Suprapubic skin (tissue), 4 donors: ENCODE measurements at regions not wholly inside any gene's neighbourhood (a gene's known extent, or its start where the extent isn't known, plus 50 kb on each side); places are given as distances from the start of the nearest gene placed in this dataset.

ENCODE experiments used
- DNase-seq, 2 donors: peaks; one replicate each; pipeline ENCODE4 v3.0.0-alpha.2; 2019; ENCODE audit warnings: low spot score in 2 of 2
- H3K27ac ChIP-seq: fragments of 200-600 bp; sonication (generic); one replicate; pipeline ENCODE4 v1.5.1; 2019
- H3K27me3 ChIP-seq: fragments of 200-600 bp; sonication (generic); one replicate; pipeline ENCODE4 v1.5.1; 2019
- H3K36me3 ChIP-seq: fragments of 200-600 bp; sonication (generic); one replicate; pipeline ENCODE4 v1.5.1; 2019
- H3K4me1 ChIP-seq: fragments of 200-600 bp; sonication (generic); one replicate; pipeline ENCODE4 v1.5.1; 2019
- H3K4me3 ChIP-seq: fragments of 200-600 bp; sonication (generic); one replicate; pipeline ENCODE4 v1.5.1; 2019; ENCODE audit warnings: mild to moderate bottlenecking
- H3K9me3 ChIP-seq: fragments of 200-600 bp; sonication (generic); one replicate; pipeline ENCODE4 v1.5.1; 2019
- EP300 ChIP-seq: sonication (generic); formaldehyde crosslinking; IDR thresholded peaks from one replicate; pipeline ENCODE4 v1.6.1; 2017; ENCODE audit warnings: antibody characterized with exemption
- POLR2A ChIP-seq, 2 donors: fragments of 450-650 bp; IDR thresholded peaks; one replicate each; pipeline ENCODE4 v1.6.1; 2017; ENCODE audit warnings: antibody characterized with exemption in 2 of 2, mild to moderate bottlenecking in 2 of 2, moderate library complexity in 2 of 2
- POLR2AphosphoS5 ChIP-seq, 3 donors: sonication (generic); formaldehyde crosslinking; IDR thresholded peaks; one replicate each; pipeline ENCODE4 v1.6.1; 2017; ENCODE audit warnings: antibody characterized with exemption in 3 of 3
- WGBS: methylation state at CpG from one replicate; pipeline ENCODE4 v1.1.5; 2018; 5-methylcytosine and 5-hydroxymethylcytosine counted together
- TF ChIP-seq, protein P1 (sequence below), 2 donors: fragments of 200-600 bp in 1 of 2; fragments of 450-650 bp in 1 of 2; sonication (generic) in 1 of 2; IDR thresholded peaks; one replicate each; pipeline ENCODE4 v1.5.1; 2016 to 2019; ENCODE audit warnings: antibody characterized with exemption in 2 of 2, mild to moderate bottlenecking in 1 of 2, moderate library complexity in 1 of 2

DNA sequence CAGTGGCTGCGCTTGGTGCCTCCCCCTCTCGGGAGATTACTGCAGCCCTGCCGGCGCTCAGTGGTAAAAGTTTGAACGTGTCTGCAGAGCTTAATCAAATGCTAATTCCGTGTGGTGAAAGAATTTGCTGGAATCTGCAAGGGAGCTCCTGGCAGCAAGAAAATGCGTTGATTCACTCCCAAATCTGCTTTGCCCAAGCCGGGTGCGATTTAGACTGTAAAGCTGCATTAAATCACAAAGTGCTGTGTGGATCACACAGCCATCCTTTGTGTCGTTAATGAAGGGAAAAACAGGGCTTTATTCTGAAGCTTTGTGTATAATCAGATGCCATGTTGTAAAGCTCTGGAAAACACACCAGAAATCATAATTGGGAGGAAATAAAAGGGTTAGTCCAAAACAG is 444.1 kb downstream of the BCOR start:
- H3K36me3 ChIP-seq: no peaks in the 10 kb centered on the region
- TF ChIP-seq POLR2A (IDR thresholded peaks at IDR 0.05): no peak
- TF ChIP-seq EP300: no peak
- TF ChIP-seq, protein P1, sequence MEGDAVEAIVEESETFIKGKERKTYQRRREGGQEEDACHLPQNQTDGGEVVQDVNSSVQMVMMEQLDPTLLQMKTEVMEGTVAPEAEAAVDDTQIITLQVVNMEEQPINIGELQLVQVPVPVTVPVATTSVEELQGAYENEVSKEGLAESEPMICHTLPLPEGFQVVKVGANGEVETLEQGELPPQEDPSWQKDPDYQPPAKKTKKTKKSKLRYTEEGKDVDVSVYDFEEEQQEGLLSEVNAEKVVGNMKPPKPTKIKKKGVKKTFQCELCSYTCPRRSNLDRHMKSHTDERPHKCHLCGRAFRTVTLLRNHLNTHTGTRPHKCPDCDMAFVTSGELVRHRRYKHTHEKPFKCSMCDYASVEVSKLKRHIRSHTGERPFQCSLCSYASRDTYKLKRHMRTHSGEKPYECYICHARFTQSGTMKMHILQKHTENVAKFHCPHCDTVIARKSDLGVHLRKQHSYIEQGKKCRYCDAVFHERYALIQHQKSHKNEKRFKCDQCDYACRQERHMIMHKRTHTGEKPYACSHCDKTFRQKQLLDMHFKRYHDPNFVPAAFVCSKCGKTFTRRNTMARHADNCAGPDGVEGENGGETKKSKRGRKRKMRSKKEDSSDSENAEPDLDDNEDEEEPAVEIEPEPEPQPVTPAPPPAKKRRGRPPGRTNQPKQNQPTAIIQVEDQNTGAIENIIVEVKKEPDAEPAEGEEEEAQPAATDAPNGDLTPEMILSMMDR (IDR thresholded peaks at IDR 0.05): no peak
- no peak for TF ChIP-seq POLR2AphosphoS5 (IDR thresholded peaks at IDR 0.05)
- peaks cover 5% of the 10 kb centered on the region for H3K4me1 ChIP-seq
- DNase-seq: no peak
- no peak overlapping the region for H3K4me3 ChIP-seq
- no peaks in the 10 kb centered on the region for H3K27me3 ChIP-seq
- WGBS: 27% methylated on average over 10 of the region's 10 CpGs
- no peak overlapping the region for H3K27ac ChIP-seq
- H3K9me3 ChIP-seq: no peaks in the 10 kb centered on the region

- WGBS: 56% methylated on average over 9 of the region's 16 CpGs
- no peak for DNase-seq
Observed at GRCh38 chrX:39654183-39654925, 443.4 kb downstream of the BCOR start.

DNA sequence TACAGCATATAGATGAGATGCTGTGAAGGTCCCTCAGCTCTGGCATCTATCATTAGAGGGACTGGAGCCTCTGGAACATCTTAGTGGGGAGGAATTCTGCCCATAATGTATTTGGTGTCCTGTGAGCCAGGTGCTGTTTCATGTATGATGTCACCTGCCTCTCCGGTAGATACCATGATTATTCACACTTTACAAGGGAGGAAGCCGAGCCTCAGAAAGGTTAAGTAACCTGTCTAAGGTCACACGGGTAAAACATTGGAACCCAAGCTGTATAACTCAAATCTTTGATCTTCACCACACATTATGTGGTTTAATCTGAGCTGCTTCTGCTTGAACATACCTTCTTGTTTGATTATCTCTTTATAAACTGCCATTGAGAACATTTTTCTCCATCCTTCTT is 442.8 kb downstream of the BCOR start:
- Histone ChIP-seq H3K9me3 (no peaks in the 10 kb centered on the region), H3K4me1 (peaks cover 5% of the 10 kb centered on the region), H3K27me3 (no peaks in the 10 kb centered on the region), H3K27ac (no peak overlapping the region), H3K4me3 (no peak overlapping the region), H3K36me3 (no peaks in the 10 kb centered on the region)
- no peak for DNase-seq
- WGBS: 56% methylated on average over 3 of the region's 3 CpGs
- no peak for TF ChIP-seq POLR2A (IDR thresholded peaks at IDR 0.05)
- TF ChIP-seq EP300: no peak
- TF ChIP-seq, protein P1 (IDR thresholded peaks at IDR 0.05): no peak
- TF ChIP-seq POLR2AphosphoS5 (IDR thresholded peaks at IDR 0.05): no peak

More at GRCh38 chrX:39654183-39654925, 443.4 kb downstream of the BCOR start:
- no peaks in the 10 kb centered on the region for H3K27me3 ChIP-seq
- H3K27ac ChIP-seq: no peak overlapping the region
- peaks cover 5% of the 10 kb centered on the region for H3K4me1 ChIP-seq
- no peaks in the 10 kb centered on the region for H3K36me3 ChIP-seq
- no peaks in the 10 kb centered on the region for H3K9me3 ChIP-seq
- no peak for TF ChIP-seq POLR2A (IDR thresholded peaks at IDR 0.05)
- TF ChIP-seq POLR2AphosphoS5 (IDR thresholded peaks at IDR 0.05): no peak
- TF ChIP-seq EP300: no peak
- no peak overlapping the region for H3K4me3 ChIP-seq

DNA sequence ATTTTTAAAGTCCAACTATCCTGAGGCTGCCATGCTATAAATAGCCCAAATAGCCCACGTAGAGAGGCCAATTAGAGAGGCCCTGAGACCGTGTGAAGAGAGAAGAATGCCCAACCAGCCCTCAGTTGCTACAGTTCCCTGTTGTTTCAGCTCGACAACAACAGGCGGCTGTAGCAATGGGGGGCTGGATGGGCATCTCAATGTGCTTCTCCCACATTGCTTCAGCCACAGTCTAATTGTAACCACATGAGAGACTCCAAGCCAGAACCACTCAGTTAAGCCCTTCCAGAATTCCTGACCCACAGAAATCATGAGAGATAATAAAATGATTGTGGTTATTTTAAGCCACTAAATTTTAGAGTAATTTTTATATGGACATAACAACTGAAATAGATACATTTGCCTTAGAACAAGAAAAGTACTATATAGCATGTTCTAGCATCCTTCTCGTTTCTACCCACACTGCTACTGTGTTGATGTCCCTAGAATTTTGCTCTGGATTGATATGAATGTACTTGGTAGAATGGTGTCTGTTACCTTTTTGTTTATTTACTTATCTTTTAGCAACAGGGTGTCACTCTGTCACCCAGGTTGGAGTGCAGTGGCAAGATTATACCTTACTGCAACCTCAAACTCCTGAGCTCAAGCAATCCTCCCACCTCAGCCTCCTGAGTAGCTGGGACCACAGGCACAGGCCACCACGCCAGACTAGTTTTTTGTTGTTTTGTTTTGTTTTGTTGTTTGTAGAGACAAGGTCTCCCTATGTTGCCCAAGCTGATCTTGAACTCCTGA is 436.4 kb downstream of the BCOR start:
- Histone ChIP-seq H3K27ac (no peak overlapping the region), H3K9me3 (no peaks in the 10 kb centered on the region), H3K27me3 (no peaks in the 10 kb centered on the region), H3K4me1 (no peaks in the 10 kb centered on the region), H3K36me3 (no peaks in the 10 kb centered on the region), H3K4me3 (no peak overlapping the region)
- no peak for DNase-seq
- 60% methylated on average over 5 of the region's 6 CpGs for WGBS
- TF ChIP-seq EP300: no peak
- TF ChIP-seq POLR2A (IDR thresholded peaks at IDR 0.05): no peak
- TF ChIP-seq, protein P1 (IDR thresholded peaks at IDR 0.05): no peak
- TF ChIP-seq POLR2AphosphoS5 (IDR thresholded peaks at IDR 0.05): no peak

- WGBS: 77% methylated on average over 3 of the region's 3 CpGs
- H3K4me3 ChIP-seq: no peak overlapping the region
- H3K27ac ChIP-seq: no peak overlapping the region
- TF ChIP-seq EP300: no peak
- TF ChIP-seq, protein P1 (IDR thresholded peaks at IDR 0.05): no peak
- TF ChIP-seq POLR2A (IDR thresholded peaks at IDR 0.05): no peak
- no peak for TF ChIP-seq POLR2AphosphoS5 (IDR thresholded peaks at IDR 0.05)
- H3K9me3 ChIP-seq: no peaks in the 10 kb centered on the region
- H3K27me3 ChIP-seq: no peaks in the 10 kb centered on the region
- H3K36me3 ChIP-seq: no peaks in the 10 kb centered on the region
- no peaks in the 10 kb centered on the region for H3K4me1 ChIP-seq
- DNase-seq: no peak
Observed at GRCh38 chrX:39665830-39666518, 431.8 kb downstream of the BCOR start.
